GM20000 (cell line): ENCODE measurements at regions not wholly inside any gene's neighbourhood (a gene's known extent, or its start where the extent isn't known, plus 50 kb on each side); places are given as distances from the start of the nearest gene placed in this dataset.

Experiments used
- DNase-seq: peaks from one replicate; pipeline ENCODE4 v3.0.0; 2012; ENCODE audit warnings: low spot score
- TF ChIP-seq, protein P1 (sequence below): IDR thresholded peaks from 2 replicates; pipeline ENCODE4 v1.5.1; 2012; ENCODE audit warnings: mild to moderate bottlenecking, control low read depth; ENCODE audit errors: extremely low read depth, missing control alignments

DNA sequence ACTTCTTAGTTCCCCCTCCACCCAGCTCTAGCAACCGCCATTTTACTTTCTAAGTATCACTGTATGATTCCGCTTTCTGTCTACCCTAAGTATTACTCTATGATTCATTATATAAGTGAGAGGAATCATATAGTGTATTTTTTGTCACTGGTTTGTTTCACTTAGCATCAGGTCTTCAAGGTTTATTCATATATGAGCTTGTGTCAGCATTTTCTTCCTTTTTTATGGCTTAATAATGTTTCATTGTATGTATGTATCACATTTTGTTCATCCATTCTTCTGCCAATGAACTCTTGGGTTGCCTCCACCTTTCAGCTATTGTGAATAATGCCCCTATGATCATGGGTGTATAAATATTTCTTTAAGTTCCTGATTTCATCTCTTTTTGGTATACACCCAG lies 222.8 kb downstream of the SNCAIP start:
- TF ChIP-seq, protein P1, sequence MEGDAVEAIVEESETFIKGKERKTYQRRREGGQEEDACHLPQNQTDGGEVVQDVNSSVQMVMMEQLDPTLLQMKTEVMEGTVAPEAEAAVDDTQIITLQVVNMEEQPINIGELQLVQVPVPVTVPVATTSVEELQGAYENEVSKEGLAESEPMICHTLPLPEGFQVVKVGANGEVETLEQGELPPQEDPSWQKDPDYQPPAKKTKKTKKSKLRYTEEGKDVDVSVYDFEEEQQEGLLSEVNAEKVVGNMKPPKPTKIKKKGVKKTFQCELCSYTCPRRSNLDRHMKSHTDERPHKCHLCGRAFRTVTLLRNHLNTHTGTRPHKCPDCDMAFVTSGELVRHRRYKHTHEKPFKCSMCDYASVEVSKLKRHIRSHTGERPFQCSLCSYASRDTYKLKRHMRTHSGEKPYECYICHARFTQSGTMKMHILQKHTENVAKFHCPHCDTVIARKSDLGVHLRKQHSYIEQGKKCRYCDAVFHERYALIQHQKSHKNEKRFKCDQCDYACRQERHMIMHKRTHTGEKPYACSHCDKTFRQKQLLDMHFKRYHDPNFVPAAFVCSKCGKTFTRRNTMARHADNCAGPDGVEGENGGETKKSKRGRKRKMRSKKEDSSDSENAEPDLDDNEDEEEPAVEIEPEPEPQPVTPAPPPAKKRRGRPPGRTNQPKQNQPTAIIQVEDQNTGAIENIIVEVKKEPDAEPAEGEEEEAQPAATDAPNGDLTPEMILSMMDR = no peak

DNA sequence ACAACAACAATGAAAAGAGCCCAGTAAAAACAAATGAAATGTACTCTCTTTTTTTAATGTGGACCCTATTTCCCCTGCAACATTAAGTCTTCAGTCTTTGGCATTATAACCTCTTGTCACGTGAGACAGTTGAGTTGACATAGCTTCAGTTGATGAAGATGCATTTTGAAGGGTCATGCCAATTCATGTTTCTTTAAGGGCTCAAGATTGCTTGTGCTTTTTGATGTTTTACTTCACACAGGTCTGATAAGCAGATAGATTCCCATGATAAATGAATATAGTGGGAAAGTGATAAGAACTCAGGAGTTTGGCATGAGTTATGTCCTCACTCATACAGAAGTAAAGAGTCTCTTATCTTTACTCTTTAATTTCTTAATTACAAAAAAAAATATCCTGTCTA lies 229.4 kb downstream of the SNCAIP start:
- TF ChIP-seq, protein P1 = no peak
- no peak for DNase-seq

More for the DNA sequence above, 222.8 kb downstream of the SNCAIP start:
- no peak for DNase-seq

DNA sequence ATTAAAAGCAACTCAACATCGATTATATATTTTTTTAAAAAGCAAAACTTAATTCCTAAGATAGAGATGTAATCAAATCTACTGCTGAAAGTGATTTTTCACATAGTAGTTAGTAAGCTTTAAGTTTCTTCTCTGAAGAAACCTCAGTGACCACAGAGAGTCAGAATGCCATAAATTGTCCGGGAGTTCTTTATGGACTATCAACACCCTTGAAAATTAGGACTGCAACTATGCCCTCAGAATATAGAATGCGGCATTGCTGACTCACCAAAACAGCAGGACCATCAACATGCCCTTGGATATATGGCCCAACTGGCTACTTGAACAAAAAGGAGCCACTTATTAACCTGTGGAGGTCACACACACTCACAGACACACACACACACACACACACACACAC lies 228.9 kb upstream of the SNX2 start:
- TF ChIP-seq, protein P1 = no peak

DNA sequence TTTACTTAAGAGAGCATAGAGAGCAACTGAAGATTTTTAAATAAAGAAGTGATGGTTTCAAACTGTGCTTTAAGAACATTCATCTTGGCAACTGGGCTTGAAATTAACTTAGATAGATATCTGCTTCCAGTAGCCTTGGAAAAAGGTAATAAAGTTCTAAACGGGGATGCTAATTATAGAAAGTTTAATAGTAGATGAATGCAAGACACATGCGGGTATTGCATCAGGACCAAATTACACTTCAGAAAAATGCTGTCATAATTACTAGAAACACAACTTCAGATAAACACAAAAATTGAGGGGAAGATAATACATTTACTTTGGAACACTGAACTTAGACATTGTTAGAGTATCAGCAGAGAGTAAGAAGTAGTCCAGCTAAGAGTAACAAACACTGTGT lies 227.7 kb upstream of the SNX2 start:
- DNase-seq = no peak
- TF ChIP-seq, protein P1 = no peak

More for the DNA sequence above, 228.9 kb upstream of the SNX2 start:
- DNase-seq = no peak

DNA sequence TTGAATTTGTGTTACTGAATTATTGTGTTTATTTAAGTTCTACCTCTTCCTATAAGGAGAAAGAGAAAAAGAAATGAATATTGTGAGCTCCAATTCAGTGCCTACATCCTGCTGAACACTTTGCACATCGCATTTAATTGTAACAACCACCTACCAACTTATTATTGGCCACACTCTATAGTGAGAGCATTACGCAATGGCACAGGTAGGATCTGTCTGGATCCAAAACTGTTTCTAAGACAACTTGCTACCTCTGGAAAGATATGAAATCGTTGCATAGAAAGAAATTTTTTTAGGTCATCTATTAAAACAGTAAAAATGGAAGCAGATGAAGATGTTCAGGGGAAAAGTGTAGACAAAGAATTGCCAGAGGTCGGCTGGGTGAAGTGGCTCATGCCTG lies 227.2 kb upstream of the SNX2 start:
- TF ChIP-seq, protein P1 = no peak
- DNase-seq = no peak

DNA sequence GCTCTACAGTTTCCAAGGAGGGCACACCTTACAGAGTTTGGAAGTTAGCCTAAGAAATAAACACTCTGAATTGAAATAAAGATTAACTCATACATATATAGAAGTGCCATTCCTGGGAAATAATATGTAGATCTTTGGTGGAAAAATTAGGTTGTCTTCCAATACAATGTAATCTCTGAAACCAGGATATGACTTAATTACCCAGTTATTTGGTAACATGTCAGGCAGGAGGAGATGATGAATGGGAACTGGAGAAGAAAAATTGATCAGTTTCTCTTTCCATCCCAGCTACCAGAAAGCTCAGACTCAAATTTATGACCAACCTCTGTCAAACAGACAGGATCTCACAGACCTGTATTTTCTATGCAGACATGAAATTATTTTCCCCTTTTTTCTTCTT lies 215.2 kb upstream of the SNX2 start:
- no peak for DNase-seq
- TF ChIP-seq, protein P1 = no peak

DNA sequence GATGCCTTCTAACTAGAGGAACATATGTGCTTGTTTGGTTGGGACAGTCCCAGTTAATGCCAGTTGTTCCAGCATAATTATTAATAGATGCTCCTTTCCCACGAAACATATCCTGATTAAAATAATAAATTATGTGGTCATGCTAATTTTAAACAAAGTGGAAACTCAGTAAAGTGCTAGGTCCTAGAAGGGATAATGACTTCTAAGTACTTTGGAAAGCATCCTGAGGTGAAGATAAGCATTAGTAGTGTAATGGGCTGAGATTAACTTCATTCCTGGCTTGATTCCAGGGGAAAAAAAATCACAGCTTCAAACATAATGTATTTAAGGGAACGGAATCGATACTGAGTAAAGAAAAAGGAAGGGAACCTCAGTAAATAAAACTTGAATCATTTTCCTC lies 213.7 kb upstream of the SNX2 start:
- TF ChIP-seq, protein P1 = no peak
- no peak for DNase-seq

DNA sequence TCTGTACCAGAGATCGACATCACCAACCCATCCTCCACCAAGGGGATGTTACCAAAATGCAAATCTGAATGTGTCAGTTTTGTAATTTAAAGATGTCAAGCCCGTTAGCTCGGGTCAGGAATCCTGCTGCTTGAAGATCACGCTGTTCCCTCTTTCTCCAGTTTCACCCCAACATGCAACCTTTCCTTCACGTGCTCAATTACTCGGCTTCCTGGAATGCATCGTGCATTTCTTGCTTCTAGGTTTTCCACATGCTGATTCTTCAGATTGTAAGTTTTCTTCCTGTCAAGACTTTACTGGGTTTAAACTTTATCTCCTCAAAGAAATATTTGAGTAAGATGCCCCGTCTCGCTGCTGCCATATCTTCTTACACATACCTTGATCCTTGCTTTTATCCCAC lies 209.5 kb upstream of the SNX2 start:
- no peak for DNase-seq

More for the DNA sequence above, 209.5 kb upstream of the SNX2 start:
- TF ChIP-seq, protein P1 = no peak
